H1 (cell line): ENCODE measurements at regions not wholly inside any gene's neighbourhood (a gene's known extent, or its start where the extent isn't known, plus 50 kb on each side); places are given as distances from the start of the nearest gene placed in this dataset.
"Not testable (repeated sequence)": the region's sequence is repeated elsewhere in the genome, so short reads cannot be mapped to it uniquely, and the experiment has no call there.

Experiments
- CTCF ChIA-PET: fragments of 300-600 bp; sonication (Branson Sonifier 250); formaldehyde crosslinking; loops from one replicate; lab custom pipeline; 2021; ENCODE audit not compliant: partially characterized antibody; lab: Charles Lee
- POLR2A ChIA-PET: fragments of 300-600 bp; sonication (Branson Sonifier 250); formaldehyde crosslinking; loops from one replicate; lab custom pipeline; 2021; ENCODE audit warnings: inconsistent platforms; ENCODE audit not compliant: partially characterized antibody; lab: Charles Lee
- DNase-seq, 2 experiments: peaks; one replicate each; pipeline versions ENCODE4 v3.0.0 to v3.0.0-alpha.2; 2010 to 2022; ENCODE audit warnings: low spot score in 2 of 2, low read depth in 1 of 2, mixed read lengths in 1 of 2
- FAIRE-seq: peaks from 2 replicates; lab custom pipeline; 2011; peaks lifted over from hg19 to GRCh38; lab: Jason Lieb, UNC
- H2AFZ ChIP-seq: 2 replicates; pipeline ENCODE4 v1.8.1; 2012; ENCODE audit warnings: low read length, inconsistent platforms
- H2AK5ac ChIP-seq: 2 replicates; pipeline ENCODE4 v1.6.1; 2013; ENCODE audit warnings: low read depth, low read length
- H2BK120ac ChIP-seq: replicated peaks from 2 replicates; pipeline ENCODE3; 2013; ENCODE audit warnings: low read depth, low read length, inconsistent platforms
- H2BK12ac ChIP-seq: 2 replicates; pipeline ENCODE4 v1.6.1; 2013; ENCODE audit warnings: low read depth, low read length
- H2BK15ac ChIP-seq: 2 replicates; pipeline ENCODE4 v1.6.1; 2013; ENCODE audit warnings: low read length
- H2BK20ac ChIP-seq: 2 replicates; pipeline ENCODE4 v1.6.1; 2013; ENCODE audit warnings: low read length
- H2BK5ac ChIP-seq: 2 replicates; pipeline ENCODE4 v1.6.1; 2013; ENCODE audit warnings: low read depth, low read length
- H3K14ac ChIP-seq: 2 replicates; pipeline ENCODE4 v1.6.1; 2013; ENCODE audit warnings: inconsistent platforms; ENCODE audit not compliant: insufficient read length
- H3K18ac ChIP-seq: 2 replicates; pipeline ENCODE4 v1.6.1; 2013; ENCODE audit warnings: low read length; ENCODE audit errors: extremely low read depth
- H3K23ac ChIP-seq: 2 replicates; pipeline ENCODE4 v1.6.1; 2013; ENCODE audit warnings: inconsistent platforms; ENCODE audit not compliant: insufficient read length
- H3K23me2 ChIP-seq: 2 replicates; pipeline ENCODE4 v1.6.1; 2013; ENCODE audit warnings: low read depth, low read length
- H3K27ac ChIP-seq: 2 replicates; pipeline ENCODE4 v1.6.1; 2011; ENCODE audit warnings: low read depth, low read length, inconsistent platforms
- H3K27me3 ChIP-seq, 4 experiments: replicated peaks in 1 of 4; 1 replicate in 1 of 4; 2 replicates in 3 of 4; pipeline versions ENCODE4 v1.6.1 to v1.8.1; 2011 to 2013; ENCODE audit warnings: low read length in 3 of 4, mild to moderate bottlenecking in 3 of 4, inconsistent platforms in 2 of 4, mixed read lengths in 2 of 4, moderate library complexity in 1 of 4; ENCODE audit not compliant: control insufficient read depth in 3 of 4, insufficient read depth in 3 of 4; ENCODE audit errors: extremely low read depth in 1 of 4
- H3K36me3 ChIP-seq, 4 experiments: 2 replicates each; pipeline versions ENCODE4 v1.6.1 to v1.8.1; 2011 to 2013; ENCODE audit warnings: mild to moderate bottlenecking in 4 of 4, low read length in 3 of 4, moderate library complexity in 2 of 4, control low read depth in 1 of 4, inconsistent platforms in 1 of 4; ENCODE audit not compliant: insufficient read depth in 4 of 4, control insufficient read depth in 2 of 4
- H3K4ac ChIP-seq: replicated peaks from 2 replicates; pipeline ENCODE3; 2013; ENCODE audit warnings: low read length, low read depth, mixed read lengths, inconsistent platforms; ENCODE audit not compliant: insufficient read length
- H3K4me1 ChIP-seq, 4 experiments: replicated peaks in 1 of 4; 1 replicate in 1 of 4; 2 replicates in 3 of 4; pipeline versions ENCODE4 v1.6.1 to v1.8.1; 2011 to 2013; ENCODE audit warnings: low read length in 3 of 4, inconsistent platforms in 2 of 4, mixed read lengths in 1 of 4; ENCODE audit not compliant: insufficient read depth in 4 of 4, control insufficient read depth in 3 of 4
- H3K4me2 ChIP-seq, 2 experiments: 2 replicates each; pipeline versions ENCODE4 v1.6.1 to v1.8.1; 2011 to 2013; ENCODE audit warnings: low read depth in 2 of 2, low read length in 2 of 2, control low read depth in 1 of 2, inconsistent platforms in 1 of 2, mild to moderate bottlenecking in 1 of 2; ENCODE audit not compliant: insufficient read depth in 1 of 2
- H3K4me3 ChIP-seq, 4 experiments: fragments of 200-600, 300-600 bp in 1 of 4; sonication (generic), shearing (Covaris generic), sonication (Bioruptor Twin) in 1 of 4; 2 replicates each; pipeline versions ENCODE4 v1.5.1 to v1.8.1; 2011 to 2016; ENCODE audit warnings: low read length in 4 of 4, low read depth in 3 of 4, control low read depth in 2 of 4, inconsistent platforms in 2 of 4, mild to moderate bottlenecking in 2 of 4, mixed read lengths in 1 of 4, moderate library complexity in 1 of 4; ENCODE audit not compliant: insufficient read depth in 2 of 4; ENCODE audit errors: extremely low read depth in 1 of 4
- H3K56ac ChIP-seq: replicated peaks from 2 replicates; pipeline ENCODE3; 2013; ENCODE audit warnings: low read depth, mild to moderate bottlenecking, mixed read lengths, low read length, inconsistent platforms; ENCODE audit not compliant: insufficient read length
- H3K79me1 ChIP-seq: 2 replicates; pipeline ENCODE4 v1.6.1; 2013; ENCODE audit warnings: low read depth, low read length, control low read depth
- H3K79me2 ChIP-seq, 2 experiments: 2 replicates each; pipeline versions ENCODE4 v1.6.1 to v1.8.1; 2012 to 2013; ENCODE audit warnings: low read length in 2 of 2, mild to moderate bottlenecking in 2 of 2, inconsistent platforms in 1 of 2; ENCODE audit not compliant: insufficient read depth in 2 of 2, control insufficient read depth in 1 of 2
- H3K9ac ChIP-seq, 4 experiments: replicated peaks in 1 of 4; 1 replicate in 1 of 4; 2 replicates in 3 of 4; pipeline versions ENCODE4 v1.6.1 to v1.8.1; 2011 to 2013; ENCODE audit warnings: low read depth in 3 of 4, low read length in 3 of 4, control low read depth in 2 of 4, mild to moderate bottlenecking in 2 of 4, moderate library complexity in 2 of 4, inconsistent platforms in 1 of 4; ENCODE audit errors: extremely low read depth in 1 of 4
- H3K9me3 ChIP-seq, 2 experiments: 2 replicates each; pipeline versions ENCODE4 v1.6.1 to v1.8.1; 2012 to 2013; ENCODE audit warnings: mild to moderate bottlenecking in 2 of 2, moderate library complexity in 2 of 2, control low read depth in 1 of 2, inconsistent platforms in 1 of 2, low read depth in 1 of 2, low read length in 1 of 2, mixed read lengths in 1 of 2; ENCODE audit not compliant: insufficient read depth in 2 of 2
- H4K20me1 ChIP-seq, 2 experiments: replicated peaks in 1 of 2; 2 replicates each; pipeline versions ENCODE3 to v1.8.1; 2011 to 2013; ENCODE audit warnings: inconsistent platforms in 2 of 2, low read length in 2 of 2, mild to moderate bottlenecking in 1 of 2; ENCODE audit not compliant: insufficient read depth in 2 of 2, control insufficient read depth in 1 of 2
- H4K5ac ChIP-seq: 2 replicates; pipeline ENCODE4 v1.6.1; 2013; ENCODE audit warnings: low read length, low read depth, mixed read lengths, inconsistent platforms; ENCODE audit not compliant: insufficient read length
- H4K8ac ChIP-seq: 2 replicates; pipeline ENCODE4 v1.8.0; 2013; ENCODE audit warnings: mild to moderate bottlenecking, moderate library complexity, low read length, inconsistent platforms; ENCODE audit not compliant: insufficient read depth; ENCODE audit errors: extremely low read depth
- H4K91ac ChIP-seq: replicated peaks from 2 replicates; pipeline ENCODE3; 2013; ENCODE audit warnings: low read length, mixed read lengths, inconsistent platforms; ENCODE audit not compliant: insufficient read length
- CREB1 ChIP-seq: IDR thresholded peaks from 2 replicates; pipeline ENCODE4 v1.6.1; 2012; ENCODE audit warnings: inconsistent platforms
- CTBP2 ChIP-seq: IDR thresholded peaks from 2 replicates; pipeline ENCODE4 v1.7.0; 2011; ENCODE audit warnings: borderline replicate concordance, mild to moderate bottlenecking, moderate library complexity, mixed read lengths, low read length; ENCODE audit not compliant: insufficient read depth, insufficient read length
- KDM1A ChIP-seq: fragments of 200-600, 300-600 bp; sonication (generic); IDR thresholded peaks from 2 replicates; pipeline ENCODE4 v1.7.1; 2016; ENCODE audit warnings: mild to moderate bottlenecking, low read length, borderline replicate concordance
- KDM4A ChIP-seq: IDR thresholded peaks from one replicate; pipeline ENCODE4 v1.7.1; 2012; ENCODE audit warnings: low read depth, mild to moderate bottlenecking, moderate library complexity, low read length, inconsistent platforms; ENCODE audit not compliant: severe bottlenecking
- NRF1 ChIP-seq: IDR thresholded peaks from 2 replicates; pipeline ENCODE4 v1.6.1; 2011; ENCODE audit warnings: mild to moderate bottlenecking, low read depth, low read length, improper control_type of control experiment
- RBBP5 ChIP-seq: IDR thresholded peaks from 2 replicates; pipeline ENCODE4 v1.7.1; 2012; ENCODE audit warnings: low read depth, mild to moderate bottlenecking, inconsistent platforms, low read length, moderate library complexity, borderline replicate concordance
- SIN3A ChIP-seq, 2 experiments: IDR thresholded peaks in 1 of 2; conservative IDR thresholded peaks in 1 of 2; 2 replicates each; pipeline ENCODE4 v1.6.1; 2011 to 2012; ENCODE audit warnings: low read length in 2 of 2, improper control_type of control experiment in 1 of 2, low read depth in 1 of 2, mild to moderate bottlenecking in 1 of 2
- SP1 ChIP-seq: IDR thresholded peaks from 2 replicates; pipeline ENCODE4 v1.6.1; 2011; ENCODE audit warnings: low read depth, low read length
- TBP ChIP-seq: IDR thresholded peaks from 2 replicates; pipeline ENCODE4 v1.6.1; 2011; ENCODE audit warnings: low read depth, low read length, improper control_type of control experiment
- WGBS, 2 experiments: shearing (Covaris generic) in 1 of 2; methylation state at CpG; one replicate each; pipeline versions ENCODE4 v1.1.6 to v1.1.7; 2013 to 2015; ENCODE audit warnings: low lambda C conversion rate in 2 of 2, mixed read lengths in 2 of 2, inconsistent platforms in 1 of 2, low coverage in 1 of 2, missing lambda C conversion rate in 1 of 2; ENCODE audit not compliant: insufficient replicate concordance in 2 of 2, insufficient coverage in 1 of 2, insufficient read length in 1 of 2; ENCODE audit errors: extremely low coverage in 1 of 2, missing lambda C conversion rate in 1 of 2; 5-methylcytosine and 5-hydroxymethylcytosine counted together

DNA sequence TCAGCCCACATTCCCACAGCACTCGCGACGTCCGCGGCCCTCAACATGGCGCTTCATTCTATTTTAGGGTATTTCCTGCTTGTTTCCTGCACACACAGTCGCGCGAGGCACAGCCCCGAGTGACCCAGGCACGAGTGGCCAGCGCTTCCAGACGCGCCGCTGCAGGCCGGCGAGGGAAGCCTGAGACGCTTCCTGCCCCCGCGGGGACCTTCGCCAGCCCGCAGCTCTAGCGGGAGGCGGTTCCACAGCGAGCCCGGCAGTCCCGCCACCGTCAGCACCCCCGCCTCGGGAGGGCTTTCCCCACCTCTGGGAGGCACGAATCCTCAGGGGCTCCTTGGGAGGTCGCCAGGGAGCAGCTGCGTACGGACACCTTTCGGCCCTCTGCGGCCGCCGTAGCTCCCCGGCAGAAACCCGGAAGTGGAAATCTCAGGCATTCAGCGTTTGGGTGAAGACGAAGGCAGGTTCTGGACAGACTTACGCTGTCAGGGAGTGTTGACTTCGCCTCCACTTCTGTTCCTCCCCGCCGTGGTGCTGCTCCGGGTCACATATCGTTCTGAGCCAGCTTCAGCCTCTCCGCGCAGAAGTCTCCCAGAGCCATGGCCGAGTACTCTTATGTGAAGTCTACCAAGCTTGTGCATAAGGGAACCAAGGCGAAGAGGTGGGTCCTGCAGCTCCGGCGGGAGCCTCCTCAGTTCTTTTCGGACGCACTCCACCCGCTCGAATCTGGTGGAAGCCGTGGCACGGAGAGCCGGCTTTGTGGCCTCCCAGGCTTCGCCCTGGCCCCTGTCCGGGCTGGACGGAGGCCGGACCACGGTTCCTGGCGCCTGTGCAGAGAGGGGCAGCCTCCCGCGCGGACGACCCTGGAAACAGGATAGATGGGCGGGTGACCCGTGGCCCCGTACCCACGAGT, 2925.9 kb upstream of the OR11H1 start (continued):
- TF ChIP-seq CTBP2: no peak
- TF ChIP-seq TBP: no peak
- no peak for TF ChIP-seq SIN3A (conservative IDR thresholded peaks at IDR 0.05 in 1 of 2, IDR thresholded peaks at IDR 0.05 in 1 of 2; ENCODE audit: low read depth in 1 of 2, low read length in 2 of 2)
- TF ChIP-seq RBBP5: no peak
- no peak for TF ChIP-seq CREB1
- TF ChIP-seq SP1: no peak
- no peak for TF ChIP-seq NRF1
- TF ChIP-seq KDM1A: no peak
- TF ChIP-seq KDM4A: no peak

DNA sequence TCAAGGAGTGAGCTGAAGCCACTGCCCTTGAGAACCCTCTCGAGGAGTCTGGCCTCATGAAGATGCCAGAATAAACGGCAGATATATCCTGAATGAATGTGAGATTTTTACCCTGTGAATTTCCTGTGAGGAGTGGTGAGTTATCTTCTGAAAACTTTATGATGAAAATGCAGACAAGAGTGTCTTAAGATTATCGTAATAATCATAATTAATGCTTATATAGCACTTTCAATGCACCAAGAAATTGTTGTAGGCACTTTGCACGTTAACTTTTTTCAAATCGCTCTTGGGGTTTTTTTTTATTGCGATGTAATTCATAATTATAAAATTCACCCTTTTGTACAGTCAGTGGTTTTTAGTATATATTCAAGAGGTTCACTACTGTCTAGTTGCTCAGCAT, 2924.6 kb upstream of the OR11H1 start:
- POLR2A ChIA-PET, H3K27ac ChIP-seq, H2BK20ac ChIP-seq, H3K9ac ChIP-seq, H3K23me2 ChIP-seq, H2BK120ac ChIP-seq, H4K5ac ChIP-seq, DNase-seq, CTCF ChIA-PET, H3K79me1 ChIP-seq, H3K4ac ChIP-seq, H3K4me3 ChIP-seq, H4K8ac ChIP-seq, H2AK5ac ChIP-seq, H3K56ac ChIP-seq, H3K4me1 ChIP-seq, H4K91ac ChIP-seq, H2BK15ac ChIP-seq, H2AFZ ChIP-seq, H3K14ac ChIP-seq, H4K20me1 ChIP-seq, H3K4me2 ChIP-seq, H3K27me3 ChIP-seq, FAIRE-seq, H2BK5ac ChIP-seq, H3K18ac ChIP-seq, H3K79me2 ChIP-seq, H3K36me3 ChIP-seq, H2BK12ac ChIP-seq, H3K23ac ChIP-seq: not testable (repeated sequence)
- H3K9me3 ChIP-seq: peaks cover 49 to 53% of the 10 kb centered on the region in 2 experiments
- WGBS, 2 experiments: 81% methylated on average over 6 of the region's 6 CpGs; no CpG with 5 or more reads in 1 of the 2 experiments
